GM18858 (cell line): ENCODE measurements at regions not wholly inside any gene's neighbourhood (a gene's known extent, or its start where the extent isn't known, plus 50 kb on each side); places are given as distances from the start of the nearest gene placed in this dataset.
"Not testable (repeated sequence)": the region's sequence is repeated elsewhere in the genome, so short reads cannot be mapped to it uniquely, and the experiment has no call there.

Source experiments
- ATAC-seq: cut with Tn5 transposase; IDR thresholded peaks from one replicate; pipeline ENCODE4 v1.9.1; 2021; ENCODE audit not compliant: unreplicated experiment

GRCh38 chr10:84571146-84571545 lies 242.8 kb downstream of the CCSER2 start:
- no peak for ATAC-seq

- no peak for ATAC-seq
Observed at GRCh38 chr10:84574102-84574501, 245.7 kb downstream of the CCSER2 start.

GRCh38 chr10:84581976-84582375 lies 253.6 kb downstream of the CCSER2 start:
- ATAC-seq = no peak

GRCh38 chr10:84583501-84583900 lies 255.1 kb downstream of the CCSER2 start:
- no peak for ATAC-seq

GRCh38 chr10:84587789-84588188 lies 259.4 kb downstream of the CCSER2 start:
- ATAC-seq = no peak

GRCh38 chr10:84588426-84588825 lies 260.0 kb downstream of the CCSER2 start:
- ATAC-seq = no peak

- ATAC-seq = no peak
Observed at GRCh38 chr10:84588971-84589370, 260.6 kb downstream of the CCSER2 start.

GRCh38 chr10:84589526-84590205 lies 261.3 kb downstream of the CCSER2 start:
- no peak for ATAC-seq

- ATAC-seq = no peak
Observed at GRCh38 chr10:84590327-84591193, 262.2 kb downstream of the CCSER2 start.

- no peak for ATAC-seq
Observed at GRCh38 chr10:84593506-84593905, 265.1 kb downstream of the CCSER2 start.

- ATAC-seq = no peak
Observed at GRCh38 chr10:84596585-84596984, 268.2 kb downstream of the CCSER2 start.

- ATAC-seq = no peak
Observed at GRCh38 chr10:84599254-84599653, 270.9 kb downstream of the CCSER2 start.

GRCh38 chr10:84600947-84601346 lies 272.6 kb downstream of the CCSER2 start:
- ATAC-seq = no peak

GRCh38 chr10:84602543-84602942 lies 274.2 kb downstream of the CCSER2 start:
- not testable (repeated sequence) for ATAC-seq

GRCh38 chr10:84603971-84604370 lies 275.6 kb downstream of the CCSER2 start:
- no peak for ATAC-seq

GRCh38 chr10:84605802-84606201 lies 277.4 kb downstream of the CCSER2 start:
- ATAC-seq = no peak

- ATAC-seq = no peak
Observed at GRCh38 chr10:84606428-84606827, 278.0 kb downstream of the CCSER2 start.

GRCh38 chr10:84607044-84607443 lies 278.7 kb downstream of the CCSER2 start:
- ATAC-seq = no peak

- no peak for ATAC-seq
Observed at GRCh38 chr10:84607523-84607922, 279.1 kb downstream of the CCSER2 start.

- ATAC-seq = peak; percentile 77
Observed at GRCh38 chr10:84608126-84608525, 279.7 kb downstream of the CCSER2 start.

- no peak for ATAC-seq
Observed at GRCh38 chr10:84613336-84614021, 285.1 kb downstream of the CCSER2 start.
